Activated CD4-positive, alpha-beta T cell treated with anti-CD3 and anti-CD28 coated beads, Interleukin-2, Interleukin-4, amounts not matched to agents 100 ng/mL and 50 ng/mL, durations not matched to agents 16 hours and 8 hours (primary cell): ENCODE measurements at regions not wholly inside any gene's neighbourhood (a gene's known extent, or its start where the extent isn't known, plus 50 kb on each side); places are given as distances from the start of the nearest gene placed in this dataset.
A peak's percentile ranks its signal among the peaks of the same experiment; 100 is the strongest.

Experiments
- DNase-seq: peaks from one replicate; pipeline ENCODE4 v3.0.0-alpha.2; 2020; ENCODE audit warnings: low spot score

DNA sequence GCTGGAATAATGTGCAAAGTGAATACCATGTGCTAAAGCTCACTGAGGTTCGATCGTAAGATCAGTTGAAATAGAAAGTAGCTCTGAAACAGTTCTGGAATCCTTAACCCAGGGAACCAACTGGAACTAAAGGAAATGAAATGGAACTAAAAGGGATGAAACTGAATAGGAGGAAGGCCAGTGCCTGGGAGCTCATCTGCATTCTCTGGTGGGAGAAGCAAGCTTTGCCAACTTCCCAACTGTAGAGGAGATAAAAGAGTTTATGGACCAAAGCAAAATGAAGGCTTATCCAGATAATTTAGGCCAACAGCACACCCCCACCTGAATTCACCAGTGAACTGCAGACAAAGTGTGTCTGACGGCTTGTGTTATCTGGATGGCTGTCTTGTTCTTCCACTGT is 188.6 kb upstream of the HABP2 start:
- DNase-seq, result no peak

DNA sequence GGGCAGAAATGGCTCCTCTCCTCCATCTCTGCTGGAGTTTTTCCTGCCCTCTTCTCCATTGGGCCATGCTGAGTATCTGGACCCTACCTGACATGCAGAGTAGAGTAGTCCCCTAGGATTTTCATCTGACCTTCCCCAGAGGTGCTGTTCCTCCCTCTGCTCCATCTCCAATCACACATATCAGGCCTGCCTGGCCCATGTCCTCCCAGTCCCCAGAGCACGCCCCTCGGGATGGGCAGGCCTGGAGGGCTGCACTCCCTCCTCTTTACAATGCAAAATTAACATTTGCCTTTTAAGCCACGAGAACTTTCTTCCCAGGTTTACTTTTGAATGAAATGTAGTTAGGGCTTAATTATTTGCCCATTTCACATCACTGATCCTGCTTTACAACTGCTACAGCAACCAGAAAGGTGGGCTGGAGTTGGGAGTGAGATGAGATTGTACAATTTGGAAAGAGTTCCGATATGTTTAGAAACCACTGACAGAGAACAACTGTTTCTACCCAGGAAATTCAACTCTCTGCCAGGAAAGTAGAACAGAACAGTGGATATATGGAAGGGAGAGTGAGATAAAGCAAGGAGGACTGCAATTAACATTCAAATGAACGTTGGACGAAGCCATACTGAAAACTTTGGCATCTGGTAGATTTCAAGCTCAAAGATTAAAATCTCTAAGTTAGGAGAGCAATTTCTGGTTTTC is 184.0 kb upstream of the HABP2 start:
- no peak for DNase-seq

DNA sequence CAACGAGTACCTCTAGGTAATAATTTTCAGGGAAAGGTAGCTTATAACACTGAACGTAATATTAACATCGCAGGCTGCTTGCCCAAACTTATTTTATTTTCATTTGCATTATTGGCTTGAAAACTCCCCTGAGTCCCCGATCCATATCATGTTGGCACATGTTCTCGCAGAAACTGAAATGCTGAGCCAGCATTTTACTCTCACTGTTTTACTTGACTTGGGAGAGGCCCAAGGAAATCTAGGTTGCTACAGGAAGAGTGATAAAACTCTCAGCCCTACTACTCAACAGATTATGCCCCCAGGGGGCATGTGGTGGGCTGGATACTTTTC is 183.5 kb upstream of the HABP2 start:
- no peak for DNase-seq

DNA sequence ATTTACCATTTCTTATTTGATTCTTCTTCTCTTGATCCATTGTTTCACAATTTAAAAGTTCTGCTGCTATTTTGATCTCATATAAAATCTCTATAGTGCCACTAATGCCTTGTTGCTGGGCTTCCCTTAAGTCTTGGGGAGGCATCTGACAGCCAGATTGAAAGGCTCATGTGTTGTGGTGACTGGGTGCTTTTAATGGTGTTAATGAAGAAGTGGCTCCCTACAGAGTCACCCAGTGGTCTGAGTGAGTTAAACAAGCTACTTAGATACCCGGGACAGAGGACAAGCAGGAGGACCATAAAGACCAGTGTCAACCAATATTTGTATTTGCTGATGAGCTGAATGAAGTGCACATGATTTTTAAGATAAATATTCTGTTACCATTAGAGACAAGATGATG is 176.4 kb upstream of the HABP2 start:
- DNase-seq, result no peak

DNA sequence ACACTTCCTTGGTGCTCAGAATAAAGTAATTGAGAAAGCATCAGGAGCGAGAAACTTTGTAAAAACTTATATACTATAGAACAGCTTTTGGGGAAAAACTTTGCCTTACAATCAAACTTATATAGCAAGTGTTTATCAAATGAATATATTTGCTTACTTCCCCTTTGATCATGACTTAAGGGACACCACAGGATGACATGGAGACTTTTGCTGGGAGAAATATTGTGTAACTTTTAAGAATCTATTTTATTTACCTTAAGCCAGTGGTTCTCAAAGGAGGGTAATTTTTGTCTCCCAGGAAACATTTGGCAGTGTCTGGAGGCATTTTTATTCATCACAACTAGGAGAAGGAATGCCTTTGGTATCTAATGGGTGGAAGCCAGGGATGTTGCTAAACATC is 173.8 kb upstream of the HABP2 start:
- no peak for DNase-seq

DNA sequence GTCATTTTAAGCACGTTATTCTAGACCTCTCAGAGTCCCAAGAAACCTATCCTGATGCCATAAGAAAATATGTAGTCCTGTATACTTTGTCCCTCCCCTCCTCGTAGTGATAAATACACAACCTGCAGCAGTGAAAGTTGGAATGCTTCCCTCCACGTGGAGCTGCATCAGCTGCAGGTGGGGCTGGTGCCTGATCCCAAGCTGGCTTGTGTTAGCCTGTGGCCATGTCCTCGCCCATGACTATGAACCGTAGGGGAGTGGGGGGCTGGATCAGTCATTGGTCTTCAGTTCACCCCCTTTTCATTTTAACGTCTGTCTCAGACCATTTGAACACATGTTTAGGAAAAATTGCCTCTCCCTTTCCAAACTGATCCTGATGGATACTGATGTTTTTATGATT is 171.4 kb upstream of the HABP2 start:
- DNase-seq, result no peak

DNA sequence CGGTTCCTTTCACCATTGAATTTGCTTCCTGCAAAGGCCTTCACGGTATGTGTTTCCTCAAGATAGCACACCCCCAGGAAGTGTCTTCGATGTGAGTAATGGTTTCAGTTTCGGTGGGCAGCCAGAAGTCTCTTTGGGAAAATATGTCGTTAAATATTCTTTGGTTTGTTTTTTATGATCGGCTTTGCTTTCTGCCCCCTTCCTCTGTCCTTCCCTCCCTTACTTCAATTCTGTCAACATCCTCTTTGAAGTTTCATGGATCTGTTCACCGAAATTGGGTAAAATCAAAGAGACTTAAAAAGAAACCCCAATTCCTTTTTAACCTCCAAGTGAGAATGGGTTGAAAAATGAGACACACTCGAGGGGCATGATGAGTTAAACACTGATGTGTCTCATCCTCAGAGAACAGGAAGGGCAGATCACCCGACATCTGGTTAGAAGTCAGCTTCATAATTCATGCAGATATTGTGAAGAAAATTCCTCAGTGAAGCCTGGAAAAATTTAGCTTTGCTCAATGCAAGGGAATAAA is 170.8 kb upstream of the HABP2 start:
- peak; percentile 33 for DNase-seq

DNA sequence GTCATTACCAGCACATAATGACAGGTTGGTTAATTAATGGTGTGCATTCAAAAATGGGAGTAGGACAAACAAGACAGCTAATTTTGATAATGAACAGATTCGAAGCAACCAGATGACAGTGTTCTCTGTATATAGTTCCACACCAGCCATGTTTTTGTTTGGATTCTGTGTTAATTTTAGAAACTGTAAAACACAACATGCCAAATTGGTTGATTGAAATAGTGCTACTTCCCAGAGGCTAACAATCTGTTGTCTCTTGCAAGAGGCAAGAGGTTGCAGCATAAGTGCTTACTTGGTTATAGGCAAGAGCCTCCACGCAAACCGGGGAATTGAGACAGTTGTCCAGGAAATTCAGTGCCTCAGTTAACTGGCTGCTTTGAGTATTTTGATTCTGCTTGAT is 170.2 kb upstream of the HABP2 start:
- no peak for DNase-seq

DNA sequence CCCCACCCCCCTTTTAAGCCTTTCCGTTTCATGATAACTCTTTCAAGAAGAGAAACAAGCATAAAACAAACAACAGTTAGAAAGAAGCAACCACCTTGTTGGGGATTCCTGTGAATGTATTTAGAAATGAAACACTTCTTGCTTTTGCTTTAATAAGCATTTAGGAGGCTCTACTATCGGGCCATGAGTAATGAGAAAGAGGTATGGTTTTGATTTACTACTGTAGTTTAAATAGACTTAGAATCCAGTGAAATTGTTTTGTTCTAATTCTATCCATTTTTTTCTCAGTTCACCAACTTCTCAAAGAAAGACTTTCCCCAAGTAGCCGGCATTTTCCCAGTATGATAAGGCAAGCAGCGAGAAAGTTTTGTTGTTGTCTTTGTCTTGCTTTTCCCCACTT is 168.7 kb upstream of the HABP2 start:
- no peak for DNase-seq

DNA sequence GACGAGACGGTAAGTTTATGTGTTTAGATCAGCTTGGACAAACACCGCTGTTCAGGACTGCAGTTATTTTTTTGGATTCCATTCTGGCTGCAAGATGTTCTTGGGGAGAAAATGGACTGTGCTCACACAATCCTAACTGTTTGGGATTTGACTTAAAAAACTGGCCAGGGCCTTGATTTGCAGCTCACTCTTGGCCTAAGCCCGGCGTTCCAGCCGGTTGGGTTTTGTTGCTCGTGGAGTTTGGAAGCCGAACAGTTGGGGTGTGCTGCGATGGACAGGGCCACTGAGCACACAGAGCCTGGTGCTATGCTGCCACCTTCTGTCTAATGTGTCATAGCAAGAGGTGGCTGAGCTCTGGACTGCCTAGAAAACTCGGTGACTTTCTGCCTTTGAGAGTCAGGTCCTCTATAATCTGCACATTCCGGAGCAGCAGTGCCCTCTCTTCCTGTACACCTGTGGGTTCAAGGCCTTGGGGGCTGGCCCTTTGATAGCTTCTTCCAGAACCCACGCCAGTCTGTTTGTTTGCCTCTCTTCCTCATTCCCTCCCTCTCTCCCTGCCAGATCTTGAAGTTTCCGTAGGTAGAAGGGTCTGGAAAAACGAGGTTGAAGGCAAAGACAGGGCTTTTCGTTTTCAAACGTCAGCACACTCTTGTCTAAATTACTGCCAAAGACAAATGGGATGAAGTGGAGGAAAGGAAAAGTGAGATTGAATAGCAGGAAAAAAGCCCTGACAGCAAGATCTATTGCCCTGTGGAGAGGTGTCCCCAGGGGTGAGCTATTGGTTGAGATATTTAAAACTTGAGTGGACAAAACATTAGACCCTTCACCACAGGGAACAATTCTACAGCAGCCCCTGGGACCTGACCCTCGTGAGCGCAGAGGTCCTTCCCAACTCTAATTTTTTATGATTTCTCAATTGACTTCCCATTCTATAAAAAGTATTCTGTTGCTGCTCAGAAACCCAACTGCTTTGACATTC is 167.5 kb upstream of the HABP2 start:
- peak; percentile 64 for DNase-seq

DNA sequence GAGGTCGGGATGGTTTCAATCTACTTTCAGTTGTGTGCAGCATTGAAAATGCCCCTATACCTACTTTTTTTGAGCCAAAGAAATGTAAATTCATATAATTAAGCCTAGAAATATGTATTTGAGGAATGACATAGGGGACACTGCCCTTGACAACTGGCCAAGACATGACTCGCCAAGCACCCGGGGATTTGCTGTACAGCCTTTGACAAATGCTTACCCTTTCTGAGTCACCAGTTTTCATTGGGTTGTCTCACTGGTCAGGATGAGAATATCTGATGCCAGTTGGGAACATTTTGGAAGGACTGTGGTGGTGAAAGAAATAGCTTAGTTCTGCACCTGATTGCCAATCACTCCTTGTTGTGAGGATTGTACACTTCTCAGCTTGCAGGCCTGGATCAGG is 166.8 kb upstream of the HABP2 start:
- DNase-seq, result no peak

DNA sequence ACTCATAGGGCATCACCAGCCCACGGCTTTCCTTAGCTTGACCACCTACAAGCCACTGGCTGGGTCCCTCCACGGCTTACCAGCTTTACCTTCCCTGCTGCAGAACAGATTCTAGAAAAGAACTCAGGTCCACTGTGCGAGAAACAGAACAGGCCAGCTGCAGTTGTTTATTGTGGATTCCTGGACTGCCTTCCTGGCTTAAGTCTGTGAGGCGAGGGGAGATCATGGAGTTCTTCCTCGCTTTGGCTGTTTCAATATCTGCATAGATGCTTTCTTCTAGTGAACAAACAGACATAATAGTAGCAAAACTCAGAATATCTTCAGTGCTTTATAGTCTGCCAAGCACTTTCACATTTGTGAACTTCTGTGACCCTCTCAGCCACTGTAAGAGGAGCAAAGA is 162.9 kb upstream of the HABP2 start:
- DNase-seq, result no peak

DNA sequence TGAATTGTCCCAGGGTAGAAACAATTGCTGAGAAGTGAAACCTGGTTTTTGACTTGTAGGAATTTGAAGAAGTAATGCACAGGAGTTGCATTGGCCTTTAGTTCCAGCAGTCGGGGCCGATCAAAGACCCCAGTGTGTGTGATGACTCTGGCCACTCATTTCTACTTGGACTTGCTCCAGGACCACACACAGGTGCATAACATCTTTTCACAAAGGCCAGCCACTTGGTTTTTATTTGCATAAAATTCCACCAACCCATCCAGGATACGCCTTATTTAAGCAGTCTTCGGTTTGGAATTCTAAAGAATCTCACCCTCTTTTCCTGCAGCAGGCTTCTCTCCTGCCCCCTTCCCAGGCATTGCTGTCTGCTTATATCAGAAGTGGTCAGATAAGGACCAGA is 162.0 kb upstream of the HABP2 start:
- no peak for DNase-seq

DNA sequence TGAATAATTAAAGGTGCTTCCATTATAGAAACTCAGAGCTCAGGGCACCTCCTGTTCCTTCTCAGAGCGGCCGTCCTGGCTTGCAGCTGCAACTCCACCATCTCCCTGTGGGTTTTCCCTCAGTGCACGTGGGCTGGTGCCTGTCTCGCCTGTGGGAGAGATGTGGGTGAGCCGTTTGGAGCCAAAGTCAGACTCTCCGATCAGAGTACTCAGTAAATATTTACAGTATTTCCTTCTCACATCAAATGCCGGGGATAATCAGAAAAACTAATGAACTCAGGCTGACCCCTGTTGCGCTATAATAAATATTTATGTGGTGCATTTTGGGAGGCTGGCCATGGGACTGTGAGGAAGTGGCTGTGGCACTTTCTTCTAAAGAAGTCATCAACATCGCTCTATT is 155.8 kb upstream of the HABP2 start:
- no peak for DNase-seq

DNA sequence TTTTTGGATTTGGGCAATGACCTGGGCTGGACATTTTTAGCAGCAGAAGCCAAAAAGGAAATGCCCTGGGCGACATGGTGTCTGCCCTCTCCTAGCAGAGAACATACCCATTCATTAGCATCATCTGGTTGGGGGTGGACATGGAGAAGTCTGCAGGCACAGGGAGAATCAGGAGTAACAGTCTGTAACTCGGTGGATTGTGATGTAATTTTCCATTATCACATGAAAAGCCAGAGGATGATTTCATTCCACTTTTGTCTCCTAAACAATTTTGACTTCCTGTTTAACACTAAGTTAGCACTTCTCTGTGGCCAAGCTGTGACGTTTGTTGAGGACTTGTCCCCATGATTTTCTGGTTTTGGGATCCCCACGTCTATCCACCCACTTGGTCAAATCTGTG is 153.8 kb upstream of the HABP2 start:
- DNase-seq, result no peak

DNA sequence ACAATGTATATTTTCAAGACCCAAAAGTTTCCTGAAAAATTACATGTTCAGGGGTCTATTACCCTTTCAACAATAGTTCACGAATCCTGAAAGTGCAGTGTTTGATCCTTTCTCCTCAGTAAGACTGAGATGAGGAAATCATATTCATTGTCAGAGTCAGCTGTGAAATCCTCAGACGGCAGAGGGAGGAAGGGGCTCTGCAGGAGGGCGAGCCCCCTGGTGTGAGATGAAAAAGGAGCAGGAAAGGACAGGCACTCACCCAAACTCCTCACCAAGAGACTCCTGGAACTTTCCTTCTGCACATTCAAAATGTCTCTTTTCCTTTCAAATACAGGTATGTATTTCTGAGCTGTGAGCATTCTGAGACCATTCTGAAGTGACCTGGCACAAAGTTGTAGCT is 150.3 kb upstream of the HABP2 start:
- DNase-seq, result no peak

DNA sequence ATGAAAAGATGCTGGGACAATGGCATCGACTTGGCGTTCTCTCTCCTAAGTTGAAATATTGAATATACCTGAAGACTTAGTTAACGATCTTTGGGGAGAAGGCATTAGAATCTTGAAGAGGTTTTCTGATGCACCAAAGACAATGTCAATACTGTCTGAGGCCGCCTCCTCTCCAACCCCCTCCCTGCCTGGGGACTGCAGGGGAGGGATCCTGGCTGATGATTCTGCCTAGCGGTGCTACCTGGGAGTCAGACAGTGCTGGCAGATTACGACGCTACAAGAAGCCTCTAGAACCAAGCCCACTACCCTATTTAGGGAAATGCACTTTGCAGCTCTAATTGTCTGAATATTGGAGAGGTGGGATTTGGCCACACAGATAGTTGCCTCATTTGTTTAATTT is 145.6 kb upstream of the HABP2 start:
- DNase-seq, result no peak

DNA sequence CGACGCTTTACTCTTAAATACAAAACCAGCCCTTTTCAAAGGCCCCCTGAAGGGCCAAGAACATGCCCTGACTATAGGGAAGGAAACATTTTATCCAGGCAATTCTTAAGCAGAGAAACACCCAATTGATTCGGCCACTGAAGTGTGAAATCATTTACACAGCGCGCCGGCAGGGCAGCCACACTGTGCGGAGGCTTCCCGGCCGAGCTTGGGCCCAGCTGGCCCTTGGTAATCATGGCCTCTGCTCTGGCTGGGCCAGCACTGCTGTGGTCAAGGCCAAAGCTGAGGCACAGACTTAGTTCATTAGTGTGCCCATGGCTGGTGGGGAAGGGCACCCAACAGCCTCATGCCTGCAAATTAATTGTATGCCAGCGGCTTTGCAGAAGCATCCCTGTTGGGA is 143.7 kb upstream of the HABP2 start:
- DNase-seq, result no peak

DNA sequence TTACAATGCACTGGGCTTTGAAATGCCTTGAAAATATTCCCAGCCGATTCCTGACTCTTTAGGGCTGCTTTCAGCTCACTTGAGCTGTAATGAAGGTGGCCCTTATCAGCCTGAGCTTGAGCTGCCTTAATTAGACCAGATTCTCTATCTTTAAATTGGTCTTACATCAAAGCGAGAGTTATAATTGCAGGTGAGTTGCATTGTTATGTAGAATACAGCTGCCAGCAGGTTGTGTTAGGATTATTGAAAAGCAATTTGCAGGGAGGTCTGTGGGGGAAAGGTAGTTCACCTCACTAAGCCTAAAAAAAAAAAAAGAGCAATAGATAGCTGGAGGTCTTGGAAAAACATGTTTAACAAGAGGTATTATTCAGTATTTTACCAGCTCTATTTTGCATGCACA is 142.2 kb upstream of the HABP2 start:
- no peak for DNase-seq

DNA sequence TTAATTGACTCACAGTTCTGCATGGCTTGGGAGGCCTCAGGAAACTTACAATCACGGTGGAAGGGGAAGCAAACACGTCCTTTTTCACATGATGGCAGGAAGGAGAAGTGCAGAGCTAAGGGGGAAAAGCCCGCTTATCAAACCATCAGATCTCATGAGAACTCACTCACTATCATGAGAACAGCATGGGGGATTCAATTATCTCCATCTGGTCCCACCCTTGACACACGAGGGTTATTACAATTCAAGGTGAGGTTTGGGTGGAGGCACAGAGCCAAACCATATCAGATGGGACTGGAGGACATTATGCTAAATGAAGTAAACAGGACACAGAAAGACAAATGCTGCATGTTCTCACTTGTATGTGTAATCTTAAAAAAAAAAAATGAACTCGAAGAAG is 141.4 kb upstream of the HABP2 start:
- DNase-seq, result no peak

DNA sequence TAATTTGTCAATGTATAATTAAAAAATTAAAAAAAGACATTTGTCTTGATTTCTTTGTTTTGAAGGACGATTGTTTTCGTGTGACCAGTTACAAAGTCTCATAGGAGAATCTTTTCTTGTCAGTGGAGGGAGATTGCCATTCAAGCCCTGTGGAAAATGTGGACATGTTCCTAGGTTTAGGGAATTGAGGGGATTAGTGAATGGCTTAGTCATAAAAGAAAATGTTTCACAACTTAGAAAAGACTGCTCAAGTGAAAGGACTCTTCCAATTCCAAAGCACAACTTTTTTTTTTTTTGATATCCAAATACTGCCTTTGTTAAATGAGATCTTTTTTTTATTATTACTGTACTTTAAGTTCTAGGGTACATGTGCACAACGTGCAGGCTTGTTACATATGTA is 140.7 kb upstream of the HABP2 start:
- no peak for DNase-seq

DNA sequence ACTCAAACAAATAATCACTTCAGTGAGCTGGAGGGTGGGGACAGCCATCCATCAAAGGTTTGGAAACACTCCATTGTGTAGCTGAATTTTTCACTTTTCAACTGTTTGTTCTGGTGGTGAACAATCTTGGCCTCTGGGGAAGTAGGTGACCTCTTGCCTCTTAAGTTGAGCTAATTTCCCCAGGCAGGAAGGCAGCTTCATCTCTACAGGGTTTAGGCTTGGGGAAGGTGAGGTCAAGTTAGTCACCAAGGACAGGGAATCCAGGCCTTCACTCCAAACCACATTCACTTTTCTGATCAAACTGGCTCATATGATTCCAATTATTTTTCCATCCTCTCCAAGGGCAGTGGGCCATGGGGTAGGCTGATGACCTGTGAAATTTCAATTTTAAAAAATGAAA is 138.3 kb upstream of the HABP2 start:
- DNase-seq, result no peak

DNA sequence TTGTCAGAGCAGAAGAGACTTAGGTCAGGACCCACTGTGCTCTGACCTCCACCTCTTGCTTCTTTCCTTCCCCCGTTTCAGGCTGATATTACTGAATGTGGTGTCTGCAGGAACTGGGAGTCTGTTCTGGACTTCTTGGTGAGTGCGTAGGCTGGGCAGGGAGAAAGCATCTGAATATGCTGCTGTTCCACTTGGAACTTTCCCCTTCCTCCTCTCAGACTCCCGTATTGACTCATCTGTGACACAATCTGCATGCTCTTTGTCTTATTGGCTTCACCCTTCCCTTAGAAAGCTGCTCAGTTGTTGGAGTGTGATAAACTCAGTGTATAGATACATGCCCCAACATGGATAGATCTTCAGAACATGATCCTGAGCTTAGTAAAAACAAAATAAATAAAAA is 137.6 kb upstream of the HABP2 start:
- no peak for DNase-seq
